Endothelial cell of umbilical vein (primary cell): ENCODE measurements at regions not wholly inside any gene's neighbourhood (a gene's known extent, or its start where the extent isn't known, plus 50 kb on each side); places are given as distances from the start of the nearest gene placed in this dataset.

Source experiments
- BruUV-seq: library from RNA; stranded (reverse); fragments of 400-500 nt; replicated peaks from 2 replicates; lab custom pipeline; 2021; lab: Mats Ljungman, UMichigan
- CTCF ChIA-PET: fragments of 300-600, 350-600 bp; sonication (Branson Sonifier 250); formaldehyde crosslinking; loops from one replicate; lab custom pipeline; 2021; ENCODE audit warnings: antibody characterized with exemption, inconsistent platforms; lab: Charles Lee
- POLR2A ChIA-PET: fragments of 300-600, 350-600 bp; sonication (Branson Sonifier 250); formaldehyde crosslinking; loops from one replicate; lab custom pipeline; 2021; ENCODE audit warnings: antibody characterized with exemption, inconsistent platforms; lab: Charles Lee
- DNase-seq: peaks from one replicate; pipeline ENCODE4 v3.0.0-alpha.2; 2011; ENCODE audit warnings: low read depth, low spot score
- FAIRE-seq: peaks from 2 replicates; lab custom pipeline; 2011; peaks lifted over from hg19 to GRCh38; lab: Jason Lieb, UNC
- H2AFZ ChIP-seq: 2 replicates; pipeline ENCODE4 v1.6.0; 2012; ENCODE audit warnings: low read depth, low read length, control low read depth, inconsistent platforms
- H3K27ac ChIP-seq: 2 replicates; pipeline ENCODE4 v1.5.1; 2011; ENCODE audit warnings: low read depth, mild to moderate bottlenecking, control low read depth, low read length, moderate library complexity; ENCODE audit not compliant: insufficient read depth
- H3K27me3 ChIP-seq, 2 experiments: 2 replicates each; pipeline versions ENCODE4 v1.6.0 to v1.6.1; 2011; ENCODE audit warnings: low read length in 2 of 2, mixed read lengths in 1 of 2; ENCODE audit not compliant: control insufficient read depth in 2 of 2, insufficient read depth in 2 of 2
- H3K36me3 ChIP-seq, 2 experiments: 2 replicates in 1 of 2; 3 replicates in 1 of 2; pipeline ENCODE4 v1.5.1; 2011; ENCODE audit warnings: low read length in 2 of 2, mild to moderate bottlenecking in 1 of 2, moderate library complexity in 1 of 2; ENCODE audit not compliant: control insufficient read depth in 2 of 2, insufficient read depth in 2 of 2; ENCODE audit errors: extremely low read depth in 1 of 2
- H3K4me1 ChIP-seq: 3 replicates; pipeline ENCODE4 v1.5.1; 2011; ENCODE audit warnings: mild to moderate bottlenecking, low read length; ENCODE audit not compliant: control insufficient read depth, insufficient read depth; ENCODE audit errors: extremely low read depth
- H3K4me2 ChIP-seq: 2 replicates; pipeline ENCODE4 v1.6.1; 2011; ENCODE audit warnings: low read length, control low read depth, mixed read lengths; ENCODE audit not compliant: insufficient read depth
- H3K4me3 ChIP-seq, 3 experiments: fragments of 200-600 bp in 1 of 3; sonication (generic), shearing (Covaris generic) in 1 of 3; replicated peaks in 1 of 3; 2 replicates each; pipeline ENCODE4 v1.5.1; 2011 to 2016; ENCODE audit warnings: control low read depth in 3 of 3, low read length in 3 of 3, mild to moderate bottlenecking in 2 of 3, inconsistent platforms in 1 of 3, low read depth in 1 of 3, moderate library complexity in 1 of 3; ENCODE audit not compliant: insufficient read depth in 1 of 3
- H3K79me2 ChIP-seq: 2 replicates; pipeline ENCODE4 v1.6.0; 2012; ENCODE audit warnings: low read length, inconsistent platforms; ENCODE audit not compliant: control insufficient read depth, insufficient read depth
- H3K9ac ChIP-seq: replicated peaks from 2 replicates; pipeline ENCODE3; 2011; ENCODE audit warnings: low read length, control low read depth; ENCODE audit not compliant: insufficient read depth; ENCODE audit errors: extremely low read depth
- H3K9me1 ChIP-seq: replicated peaks from 3 replicates; pipeline ENCODE4 v1.6.0; 2011; ENCODE audit warnings: mild to moderate bottlenecking, low read length; ENCODE audit not compliant: control insufficient read depth, insufficient read depth; ENCODE audit errors: extremely low read depth
- H3K9me3 ChIP-seq: replicated peaks from 2 replicates; pipeline ENCODE4 v1.5.1; 2012; ENCODE audit warnings: low read length, inconsistent platforms; ENCODE audit not compliant: control insufficient read depth, insufficient read depth
- H4K20me1 ChIP-seq: replicated peaks from 2 replicates; pipeline ENCODE3; 2011; ENCODE audit warnings: mild to moderate bottlenecking, low read length; ENCODE audit not compliant: control insufficient read depth, insufficient read depth; ENCODE audit errors: extremely low read depth
- EZH2 ChIP-seq: IDR thresholded peaks from 2 replicates; pipeline ENCODE4 v1.6.1; 2012; ENCODE audit warnings: borderline replicate concordance, low read depth, mild to moderate bottlenecking, moderate library complexity, low read length, inconsistent platforms; ENCODE audit not compliant: severe bottlenecking
- FOS ChIP-seq: IDR thresholded peaks from 2 replicates; pipeline ENCODE4 v1.6.1; 2011; ENCODE audit warnings: mild to moderate bottlenecking, low read length, moderate library complexity, borderline replicate concordance; ENCODE audit not compliant: insufficient read depth
- GATA2 ChIP-seq: IDR thresholded peaks from 2 replicates; pipeline ENCODE4 v1.7.0; 2011; ENCODE audit warnings: low read depth, mild to moderate bottlenecking, moderate library complexity, mixed read lengths, low read length; ENCODE audit not compliant: insufficient read length, insufficient read depth
- JUN ChIP-seq: IDR thresholded peaks from 2 replicates; pipeline ENCODE4 v1.6.1; 2011; ENCODE audit warnings: borderline replicate concordance, low read depth; ENCODE audit not compliant: insufficient read length, insufficient read depth
- MYC ChIP-seq: IDR thresholded peaks from one replicate; pipeline ENCODE4 v1.6.1; 2011; ENCODE audit warnings: mild to moderate bottlenecking, low read depth, low read length
- POLR2A ChIP-seq: IDR thresholded peaks from 2 replicates; pipeline ENCODE4 v1.6.1; 2012; ENCODE audit warnings: low read depth, mild to moderate bottlenecking, control low read depth, low read length
- POLR2AphosphoS5 ChIP-seq: IDR thresholded peaks from 2 replicates; pipeline ENCODE4 v1.6.1; 2012; ENCODE audit warnings: low read depth, mild to moderate bottlenecking, control low read depth, low read length, moderate library complexity; ENCODE audit not compliant: insufficient read depth
- dilution Hi-C: fragments of 300-500 bp; cut with MboI; formaldehyde crosslinking; loops from one replicate; pipeline ENCODE4 v1.15.0; 2019; ENCODE audit warnings: low sequenced_read_pairs; ENCODE audit not compliant: extremely low pct_ligation_motif_present
- intact Hi-C: fragments of 100-400 bp; cut with micrococcal nuclease; formaldehyde crosslinking; loops from one replicate; pipeline ENCODE4 v1.10.0; 2022
- TF ChIP-seq, protein P1 (sequence below), 2 donors: IDR thresholded peaks; 1 replicate in 1 of 2; 2 replicates in 1 of 2; pipeline ENCODE4 v1.5.1; 2011; ENCODE audit warnings: low read length in 2 of 2, mild to moderate bottlenecking in 2 of 2, moderate library complexity in 2 of 2, control low read depth in 1 of 2, inconsistent platforms in 1 of 2, low read depth in 1 of 2; ENCODE audit not compliant: insufficient read depth in 1 of 2; ENCODE audit errors: extremely low read depth in 1 of 2
- TF ChIP-seq, protein P2 (sequence below): IDR thresholded peaks from 2 replicates; pipeline ENCODE4 v1.6.1; 2011; ENCODE audit not compliant: insufficient read depth, insufficient read length

DNA sequence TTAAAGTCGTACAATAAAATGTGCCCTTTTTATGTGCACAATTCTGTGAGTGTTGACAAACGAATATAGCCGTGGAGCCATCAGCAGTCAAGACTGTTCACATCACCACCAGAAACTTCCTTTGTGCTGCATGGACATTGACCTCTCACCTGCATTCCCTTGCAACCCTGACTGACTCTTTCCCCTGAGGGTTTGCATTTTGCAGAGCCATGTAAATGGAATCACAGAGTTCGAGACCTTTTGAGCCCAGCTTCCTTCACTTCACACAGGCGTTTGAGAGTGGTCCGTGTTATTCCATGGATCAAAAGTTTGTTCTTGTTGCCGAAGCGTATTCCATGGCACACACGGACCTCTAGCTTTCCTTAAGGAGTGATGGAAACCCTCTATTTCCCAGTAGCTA lies 328.2 kb downstream of the DRD1 start:
- TF ChIP-seq GATA2 (no peak), POLR2A (no peak), MYC (no peak), FOS (no peak), EZH2 (no peak), JUN (no peak), POLR2AphosphoS5 (no peak)
- TF ChIP-seq, protein P1, sequence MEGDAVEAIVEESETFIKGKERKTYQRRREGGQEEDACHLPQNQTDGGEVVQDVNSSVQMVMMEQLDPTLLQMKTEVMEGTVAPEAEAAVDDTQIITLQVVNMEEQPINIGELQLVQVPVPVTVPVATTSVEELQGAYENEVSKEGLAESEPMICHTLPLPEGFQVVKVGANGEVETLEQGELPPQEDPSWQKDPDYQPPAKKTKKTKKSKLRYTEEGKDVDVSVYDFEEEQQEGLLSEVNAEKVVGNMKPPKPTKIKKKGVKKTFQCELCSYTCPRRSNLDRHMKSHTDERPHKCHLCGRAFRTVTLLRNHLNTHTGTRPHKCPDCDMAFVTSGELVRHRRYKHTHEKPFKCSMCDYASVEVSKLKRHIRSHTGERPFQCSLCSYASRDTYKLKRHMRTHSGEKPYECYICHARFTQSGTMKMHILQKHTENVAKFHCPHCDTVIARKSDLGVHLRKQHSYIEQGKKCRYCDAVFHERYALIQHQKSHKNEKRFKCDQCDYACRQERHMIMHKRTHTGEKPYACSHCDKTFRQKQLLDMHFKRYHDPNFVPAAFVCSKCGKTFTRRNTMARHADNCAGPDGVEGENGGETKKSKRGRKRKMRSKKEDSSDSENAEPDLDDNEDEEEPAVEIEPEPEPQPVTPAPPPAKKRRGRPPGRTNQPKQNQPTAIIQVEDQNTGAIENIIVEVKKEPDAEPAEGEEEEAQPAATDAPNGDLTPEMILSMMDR (IDR thresholded peaks at IDR 0.05; ENCODE audit: extremely low read depth in 1 of 2, insufficient read depth in 1 of 2, low read depth in 1 of 2, low read length in 2 of 2): no peak
- TF ChIP-seq, protein P2, sequence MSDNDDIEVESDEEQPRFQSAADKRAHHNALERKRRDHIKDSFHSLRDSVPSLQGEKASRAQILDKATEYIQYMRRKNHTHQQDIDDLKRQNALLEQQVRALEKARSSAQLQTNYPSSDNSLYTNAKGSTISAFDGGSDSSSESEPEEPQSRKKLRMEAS: no peak
- dilution Hi-C loops (no loop called here), intact Hi-C loops (no loop called here)
- H3K4me2 ChIP-seq: no peak overlapping the region
- no peaks in the 10 kb centered on the region for H3K27me3 ChIP-seq
- ChIA-PET CTCF (no interaction called here), POLR2A (no interaction called here)
- no TSS peak for BruUV-seq
- no peak overlapping the region for H2AFZ ChIP-seq
- no peak overlapping the region for H3K27ac ChIP-seq
- H3K36me3 ChIP-seq: no peaks in the 10 kb centered on the region
- H3K9me3 ChIP-seq: peaks cover 3% of the 10 kb centered on the region
- H3K9ac ChIP-seq: no peak overlapping the region
- DNase-seq: no peak
- H3K9me1 ChIP-seq: no peaks in the 10 kb centered on the region
- no peaks in the 10 kb centered on the region for H3K4me1 ChIP-seq
- no peak for FAIRE-seq
- no peaks in the 10 kb centered on the region for H4K20me1 ChIP-seq
- H3K79me2 ChIP-seq: no peaks in the 10 kb centered on the region
- H3K4me3 ChIP-seq: no peak overlapping the region
